Omental fat pad (tissue), 3 donors: ENCODE measurements at regions not wholly inside any gene's neighbourhood (a gene's known extent, or its start where the extent isn't known, plus 50 kb on each side); places are given as distances from the start of the nearest gene placed in this dataset.
"Not testable (repeated sequence)": the region's sequence is repeated elsewhere in the genome, so short reads cannot be mapped to it uniquely, and the experiment has no call there.

Source experiments
- ATAC-seq: fragments of 150-250 bp; one replicate; pipeline ENCODE4 v1.9.1; 2016; ENCODE audit warnings: mild to moderate bottlenecking, moderate library complexity; ENCODE audit not compliant: low FRiP score
- DNase-seq: peaks from one replicate; pipeline ENCODE4 v3.0.0-alpha.2; 2019; ENCODE audit warnings: low spot score
- CTCF ChIP-seq, 3 donors: fragments of 450-650 bp; IDR thresholded peaks; one replicate each; pipeline ENCODE4 v1.5.1; 2016 to 2017; ENCODE audit warnings: antibody characterized with exemption in 3 of 3, mild to moderate bottlenecking in 3 of 3, moderate library complexity in 2 of 3

GRCh38 chr7:13021566-13022300 lies 334.3 kb downstream of the ARL4A start:
- ATAC-seq (no peak), DNase-seq (no peak)
- no peak for TF ChIP-seq CTCF (IDR thresholded peaks at IDR 0.05)

GRCh38 chr7:13024121-13024674 lies 336.8 kb downstream of the ARL4A start:
- no peak for DNase-seq
- no peak for TF ChIP-seq CTCF (IDR thresholded peaks at IDR 0.05)
- no peak for ATAC-seq

GRCh38 chr7:13025043-13025442 lies 337.6 kb downstream of the ARL4A start:
- ATAC-seq, DNase-seq: not testable (repeated sequence)

GRCh38 chr7:13027321-13027720 lies 339.9 kb downstream of the ARL4A start:
- no peak for TF ChIP-seq CTCF (IDR thresholded peaks at IDR 0.05)
- ATAC-seq, result no peak
- DNase-seq, result no peak

- ATAC-seq (no peak), DNase-seq (no peak)
- TF ChIP-seq CTCF (IDR thresholded peaks at IDR 0.05), result no peak
Measured at GRCh38 chr7:13028036-13028824, 340.8 kb downstream of the ARL4A start.

GRCh38 chr7:13028825-13029099 lies 341.3 kb downstream of the ARL4A start:
- no peak for DNase-seq
- no peak for ATAC-seq
- TF ChIP-seq CTCF (IDR thresholded peaks at IDR 0.05), result no peak

GRCh38 chr7:13031468-13031867 lies 344.0 kb downstream of the ARL4A start:
- no peak for DNase-seq
- no peak for ATAC-seq

More at GRCh38 chr7:13031468-13031867, 344.0 kb downstream of the ARL4A start:
- TF ChIP-seq CTCF (IDR thresholded peaks at IDR 0.05), result no peak
